HG03095 (cell line): ENCODE measurements at regions not wholly inside any gene's neighbourhood (a gene's known extent, or its start where the extent isn't known, plus 50 kb on each side); places are given as distances from the start of the nearest gene placed in this dataset.

Experiments
- ATAC-seq: cut with Tn5 transposase; IDR thresholded peaks from one replicate; pipeline ENCODE4 v1.9.1; 2021; ENCODE audit warnings: moderate library complexity; ENCODE audit not compliant: unreplicated experiment

DNA sequence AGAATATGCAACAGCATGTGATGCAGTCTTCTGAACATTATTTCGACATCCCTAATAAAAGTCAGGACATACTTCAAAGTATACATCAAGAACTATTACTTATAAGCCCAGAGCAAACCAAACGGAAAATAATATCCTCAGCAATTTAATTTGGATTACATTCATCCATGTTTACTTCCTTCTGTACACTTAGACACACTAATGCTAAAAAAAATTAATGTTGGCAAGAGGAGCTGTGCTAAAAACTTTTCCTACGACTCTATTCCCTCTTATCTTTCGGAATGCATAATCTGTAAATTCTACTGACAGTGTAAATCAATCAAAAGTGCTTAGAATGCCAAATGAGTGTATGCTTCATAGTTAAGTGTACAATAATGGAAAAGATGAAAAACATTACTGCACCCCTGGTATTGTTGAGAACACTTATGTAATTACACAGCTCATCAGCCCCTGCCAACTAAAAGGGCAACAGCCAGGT lies 301.2 kb upstream of the HSF2 start:
- no peak for ATAC-seq

DNA sequence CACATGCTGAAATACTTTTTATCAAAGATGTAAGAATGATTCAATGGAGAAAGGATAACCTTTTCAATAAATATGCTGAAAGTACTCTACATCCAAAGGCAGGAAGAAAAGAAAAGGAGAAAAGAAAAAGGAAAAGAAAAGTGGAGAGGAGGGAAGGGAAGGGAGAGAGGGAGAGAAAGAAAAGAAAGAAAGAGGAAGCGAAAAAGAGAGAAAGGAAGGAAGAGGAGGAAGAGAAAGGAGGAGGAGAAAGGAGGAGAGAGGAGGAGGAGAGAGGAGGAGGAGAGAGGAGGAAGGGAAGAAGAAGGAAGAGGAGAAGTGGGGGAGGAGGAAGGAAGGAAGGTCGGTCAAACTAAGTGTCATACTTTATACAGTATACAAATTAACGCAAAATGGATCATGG lies 297.4 kb upstream of the HSF2 start:
- ATAC-seq, result no peak

DNA sequence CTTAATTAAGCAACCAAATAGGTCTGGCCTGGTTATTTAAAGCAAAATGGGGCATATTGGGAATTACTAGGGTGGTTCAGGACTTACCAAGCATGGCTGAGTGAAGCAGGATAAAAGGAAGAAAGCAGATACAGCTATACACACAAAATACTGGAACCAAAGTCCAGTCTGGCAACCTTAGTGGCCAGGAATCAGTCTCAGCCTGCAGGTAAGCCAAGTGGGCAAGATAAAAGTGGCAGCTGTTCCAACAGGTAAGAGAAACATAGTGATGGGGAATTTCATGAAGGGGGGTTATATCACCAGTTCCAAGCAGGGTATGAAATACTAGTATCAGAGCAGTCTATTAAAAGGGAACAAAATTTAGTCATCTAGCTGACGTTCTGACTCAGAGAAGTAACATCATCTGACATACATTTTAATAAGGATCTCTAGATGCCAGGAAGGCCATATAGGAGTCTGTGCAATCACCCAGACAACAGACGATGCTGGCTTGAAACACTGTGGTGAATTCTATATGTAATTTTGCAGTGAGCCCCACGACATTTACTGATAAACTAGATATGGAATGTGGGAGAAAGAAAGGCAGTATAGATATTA lies 292.1 kb upstream of the HSF2 start:
- no peak for ATAC-seq

DNA sequence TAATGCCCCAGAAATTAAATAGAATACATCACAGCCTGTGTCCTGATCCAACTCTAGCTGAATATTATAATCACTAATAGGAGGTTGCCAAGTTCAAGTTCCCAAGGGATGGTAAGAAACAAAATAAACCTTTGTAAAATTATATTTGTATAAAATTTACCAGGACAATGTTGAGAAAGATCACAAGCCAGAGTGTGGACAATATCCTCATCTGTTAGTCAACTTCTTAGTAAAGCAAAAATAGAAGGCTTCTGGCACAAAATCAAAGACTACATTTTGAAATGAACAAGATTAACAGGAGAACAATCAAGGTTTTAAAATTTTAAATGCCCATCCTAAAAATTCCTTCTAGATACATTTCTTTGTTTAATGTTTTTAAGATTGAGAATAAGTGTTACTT lies 290.4 kb upstream of the HSF2 start:
- no peak for ATAC-seq

DNA sequence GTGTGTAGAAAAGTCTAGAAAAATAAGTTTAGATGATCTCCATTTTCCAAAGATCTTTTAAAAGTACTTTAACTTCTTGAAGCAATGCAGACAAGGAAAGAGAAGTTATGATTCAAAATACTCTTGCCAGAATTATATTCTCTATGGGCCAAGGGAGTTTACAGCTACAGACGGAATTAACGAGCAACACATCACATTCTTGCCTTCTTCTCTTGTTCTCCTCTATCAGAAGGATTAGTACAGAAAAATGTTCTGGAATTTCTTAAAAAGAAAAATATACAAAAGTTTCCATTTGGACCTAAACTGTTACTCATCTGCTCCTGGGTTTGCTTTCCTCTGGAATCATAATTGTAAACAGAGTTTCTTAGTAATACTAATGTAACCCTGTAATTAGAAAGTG lies 284.7 kb upstream of the HSF2 start:
- ATAC-seq, result no peak

DNA sequence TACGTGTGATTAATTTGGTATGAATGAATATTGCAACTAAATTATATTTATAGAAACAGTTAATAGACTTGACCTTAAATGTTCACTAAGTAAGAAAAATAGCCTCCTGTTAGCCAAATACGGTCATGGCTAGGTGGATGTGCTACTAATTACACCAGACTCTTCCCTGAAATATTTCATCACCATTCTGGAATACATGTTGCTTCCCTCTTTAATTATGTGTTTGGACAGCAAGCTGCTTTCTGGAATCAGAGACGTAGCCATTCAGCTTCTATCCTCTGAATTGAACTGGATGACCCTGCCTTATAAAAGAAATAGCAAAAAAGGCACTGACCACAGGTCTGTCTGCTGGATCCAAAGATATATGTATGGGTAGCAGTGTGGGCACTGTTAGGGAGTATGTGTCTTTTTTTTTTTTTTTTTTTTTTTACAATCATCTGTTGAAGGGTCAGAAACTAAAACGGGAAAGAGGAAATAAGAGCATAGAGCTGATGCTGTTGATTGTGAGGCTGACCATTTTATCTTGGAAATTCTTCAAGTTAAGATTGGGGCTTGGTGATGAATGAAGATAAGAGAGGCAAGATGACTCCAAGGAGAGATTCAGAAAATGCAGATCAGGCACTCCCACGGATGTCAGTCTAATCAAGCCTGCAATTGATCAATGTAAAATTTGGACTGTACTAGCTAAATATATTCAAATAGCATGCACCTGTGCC lies 283.2 kb upstream of the HSF2 start:
- ATAC-seq, result no peak

DNA sequence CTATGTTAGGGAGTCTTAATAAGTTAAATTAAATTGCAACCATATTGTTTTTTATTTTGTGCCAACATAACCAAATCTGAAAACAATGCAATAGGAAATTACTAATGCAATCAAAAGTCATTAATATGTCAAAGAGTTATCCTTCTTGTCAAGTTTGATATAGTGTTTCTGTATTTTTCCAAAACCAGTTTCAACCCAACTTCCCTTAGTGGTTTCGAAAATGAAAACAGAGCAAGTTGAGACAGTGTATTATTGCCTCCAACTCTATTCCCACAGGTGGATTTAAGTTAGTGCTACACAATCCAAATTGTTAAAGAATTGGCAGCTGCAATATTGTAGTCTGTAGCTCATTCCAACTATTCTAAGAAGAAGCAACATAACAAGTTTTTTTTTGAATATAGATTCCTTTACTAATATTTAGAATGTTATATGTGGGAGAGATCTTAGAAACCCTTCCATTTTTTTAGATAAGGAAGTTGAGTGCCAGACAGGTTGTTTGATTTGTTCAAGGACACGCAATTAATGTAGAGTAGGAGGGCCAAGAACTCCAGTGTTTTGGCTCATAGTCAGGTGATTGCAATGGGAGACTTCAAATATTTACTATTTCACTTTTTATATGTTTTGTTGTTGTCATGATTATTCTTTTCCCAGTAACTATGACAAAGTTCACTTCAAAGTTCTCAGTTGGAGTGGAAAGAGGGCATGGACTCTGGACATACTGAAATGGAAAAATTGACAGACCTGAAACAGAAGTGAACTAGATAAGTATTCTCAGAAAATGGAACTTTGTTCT lies 282.4 kb upstream of the HSF2 start:
- no peak for ATAC-seq

DNA sequence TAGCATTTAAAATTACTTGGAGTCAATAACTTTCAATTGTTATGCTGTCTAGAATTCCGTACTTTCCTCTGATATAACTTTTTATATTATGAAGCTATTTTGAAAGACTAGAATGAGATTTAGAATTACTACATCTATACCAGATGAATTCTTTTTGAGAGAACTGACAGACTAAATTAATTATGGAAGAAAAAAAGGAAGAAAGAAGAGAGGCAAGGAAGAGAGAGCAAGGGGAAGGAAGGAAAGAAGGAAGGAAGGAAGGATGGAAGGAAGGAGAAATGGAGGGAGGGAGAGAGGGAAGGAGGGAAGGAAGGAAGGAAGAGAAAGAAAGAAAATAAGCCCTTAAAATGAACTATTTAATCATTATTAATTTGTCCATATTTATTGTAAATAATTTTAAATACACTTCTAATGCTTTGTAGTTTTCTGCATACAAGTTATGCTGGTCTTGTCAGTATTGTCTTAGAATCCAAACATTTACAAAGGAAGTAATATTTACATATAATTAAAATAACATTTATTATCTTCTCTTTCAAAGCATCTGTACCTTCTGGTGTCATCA lies 280.4 kb upstream of the HSF2 start:
- no peak for ATAC-seq

DNA sequence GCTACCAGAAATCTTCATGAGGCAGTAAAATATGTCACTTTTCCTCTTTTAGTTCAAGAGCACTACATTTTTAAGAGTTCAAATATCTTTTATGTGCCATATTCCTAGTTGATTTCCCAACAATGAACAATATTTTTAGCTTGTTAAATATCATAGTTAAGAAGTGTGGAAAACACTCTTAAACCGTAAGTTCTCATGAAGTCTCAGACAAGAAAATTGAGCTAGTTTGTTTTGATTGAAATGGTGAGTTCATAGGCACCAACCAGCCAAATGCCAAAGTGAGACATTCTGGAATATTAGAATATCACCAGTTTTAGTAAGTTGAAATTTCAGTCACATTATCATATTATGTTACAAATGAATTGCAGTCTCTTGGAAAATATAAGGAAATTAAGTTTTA lies 277.2 kb upstream of the HSF2 start:
- ATAC-seq, result no peak

DNA sequence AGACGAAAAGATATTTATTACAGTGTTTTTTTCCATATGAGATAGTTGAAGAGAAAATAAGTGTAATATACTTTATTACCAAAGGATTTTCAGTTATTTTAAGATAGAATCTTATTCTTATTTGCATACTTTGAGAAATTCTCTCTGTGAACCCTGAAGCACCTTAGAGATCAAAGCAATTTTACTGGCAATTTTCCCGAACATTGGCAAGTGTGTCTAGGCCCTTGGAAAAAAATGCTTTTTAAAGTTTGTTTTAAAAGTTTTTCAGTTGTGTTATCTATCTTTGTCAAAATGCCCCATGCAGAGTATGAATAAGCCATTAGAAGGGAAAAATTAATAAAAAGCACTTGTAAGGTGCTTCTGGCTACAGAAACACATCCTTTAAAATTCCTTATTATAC lies 276.8 kb upstream of the HSF2 start:
- ATAC-seq, result no peak

DNA sequence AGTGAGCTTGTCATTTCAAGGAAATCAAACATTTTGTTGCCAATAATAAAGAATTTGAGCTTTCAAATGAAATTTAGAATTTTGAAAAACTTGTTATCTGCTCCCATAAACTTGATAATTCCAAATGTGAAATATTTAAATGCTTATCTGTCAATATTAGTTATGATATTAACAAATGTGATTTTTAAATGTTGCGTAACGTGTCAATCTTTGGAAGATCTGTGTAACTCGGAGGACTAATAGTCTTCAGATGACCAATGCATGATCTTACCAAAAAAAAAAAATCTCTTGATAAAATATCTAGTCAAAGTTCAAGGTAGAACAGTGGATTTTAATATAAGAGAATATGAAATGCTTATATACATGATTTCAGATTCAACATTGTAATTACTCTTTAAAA lies 274.5 kb upstream of the HSF2 start:
- no peak for ATAC-seq

DNA sequence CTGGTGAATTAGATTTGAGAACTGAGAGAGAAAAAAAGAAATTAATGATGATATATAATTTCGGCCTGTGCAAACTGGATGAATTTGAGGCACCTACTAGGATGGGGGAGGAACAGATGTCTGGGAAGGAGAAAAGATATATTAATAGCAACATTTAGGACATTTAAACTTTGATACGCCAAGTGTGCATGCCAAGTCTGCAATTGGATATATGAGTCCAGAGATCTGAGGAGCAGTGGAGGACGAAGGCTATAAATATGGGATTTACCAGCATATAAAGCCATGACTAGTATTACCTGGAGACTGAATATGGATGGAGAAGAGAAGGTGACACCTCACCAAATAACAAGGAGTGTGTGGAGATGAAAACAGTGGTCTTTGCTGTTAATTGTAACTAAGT lies 272.6 kb upstream of the HSF2 start:
- ATAC-seq, result no peak

DNA sequence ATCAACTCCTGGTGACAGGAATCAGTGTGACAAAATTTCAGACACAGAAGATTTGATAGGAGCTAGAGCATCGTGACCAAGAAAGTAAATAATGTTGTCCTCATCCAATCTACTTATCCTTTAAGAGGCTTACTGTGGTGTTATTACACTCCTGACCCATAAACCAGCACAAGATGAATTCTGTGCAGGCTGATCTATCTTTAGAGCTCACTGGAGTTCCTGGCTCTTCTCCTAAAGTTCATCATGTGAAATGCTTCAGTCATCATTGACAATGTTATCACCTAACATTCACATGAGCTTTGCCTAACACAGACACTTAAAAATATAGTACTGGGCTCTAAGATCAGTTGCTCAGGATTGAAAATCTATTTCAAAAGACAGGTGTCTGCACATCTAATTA lies 271.0 kb upstream of the HSF2 start:
- no peak for ATAC-seq

DNA sequence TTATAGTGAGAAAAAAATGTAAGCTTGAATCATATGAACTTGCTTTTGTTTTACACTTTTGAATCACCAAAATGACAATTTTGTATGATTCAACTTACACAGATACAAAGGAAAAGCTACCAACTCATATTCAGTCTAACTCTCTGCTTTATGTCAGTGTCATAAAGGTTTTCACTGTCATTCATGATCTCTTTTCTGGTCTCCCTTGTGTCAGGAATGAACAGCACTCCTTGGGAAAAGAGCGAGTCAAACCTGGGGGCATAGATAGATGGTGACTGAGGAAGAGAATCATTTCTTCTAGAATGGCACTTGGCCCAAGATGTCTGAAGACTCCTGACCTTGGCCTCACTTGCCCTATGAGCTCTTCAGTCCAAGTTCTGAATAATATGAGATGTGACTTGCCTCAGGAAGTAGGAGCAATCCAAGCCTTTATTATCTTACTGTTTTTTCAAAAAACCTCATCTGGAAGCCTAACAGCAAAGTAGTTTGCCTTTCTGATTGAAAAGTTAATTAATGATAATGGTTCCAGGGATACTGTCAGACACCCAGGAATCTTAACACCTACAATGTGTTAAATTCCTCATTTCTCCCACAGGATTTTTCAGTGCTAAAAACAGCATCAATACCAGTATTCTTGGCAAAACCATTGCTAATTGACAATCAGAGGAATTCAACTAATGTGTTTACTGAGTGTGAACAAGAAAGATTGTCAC lies 270.0 kb upstream of the HSF2 start:
- ATAC-seq, result no peak

DNA sequence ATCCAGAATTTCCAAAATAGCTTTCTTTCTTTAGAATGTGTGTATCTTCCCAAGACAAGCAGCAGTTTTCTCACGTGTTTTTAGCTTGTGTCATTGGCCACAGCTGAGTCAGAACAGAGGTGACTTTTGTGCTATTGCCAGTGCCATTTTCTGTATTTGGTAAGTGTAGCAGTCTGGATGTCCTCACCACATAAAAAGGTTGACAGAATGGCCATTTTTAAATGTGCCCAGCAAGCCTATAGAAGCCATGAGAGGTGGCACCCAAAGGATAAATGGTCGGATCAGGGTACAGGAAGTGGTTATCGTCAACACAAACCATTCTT lies 269.5 kb upstream of the HSF2 start:
- no peak for ATAC-seq

DNA sequence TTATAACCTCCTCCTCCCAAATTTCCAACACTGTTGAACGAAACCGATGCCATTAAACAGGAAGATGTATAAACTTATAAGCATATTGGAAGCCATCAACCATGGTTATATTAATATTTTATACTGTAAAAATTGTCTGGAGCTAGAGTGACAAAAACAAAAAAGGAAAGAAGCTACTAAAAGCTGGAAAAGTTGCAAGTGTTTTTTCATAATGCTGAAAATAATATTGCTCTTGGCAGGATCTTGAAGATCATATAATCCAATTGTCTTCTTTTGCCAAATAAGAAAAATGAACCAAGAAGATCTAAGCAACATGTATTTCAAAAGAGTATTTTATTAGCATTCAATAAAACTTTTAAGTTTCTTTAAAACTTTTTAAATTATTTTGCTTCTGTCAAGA lies 268.9 kb upstream of the HSF2 start:
- ATAC-seq, result no peak

DNA sequence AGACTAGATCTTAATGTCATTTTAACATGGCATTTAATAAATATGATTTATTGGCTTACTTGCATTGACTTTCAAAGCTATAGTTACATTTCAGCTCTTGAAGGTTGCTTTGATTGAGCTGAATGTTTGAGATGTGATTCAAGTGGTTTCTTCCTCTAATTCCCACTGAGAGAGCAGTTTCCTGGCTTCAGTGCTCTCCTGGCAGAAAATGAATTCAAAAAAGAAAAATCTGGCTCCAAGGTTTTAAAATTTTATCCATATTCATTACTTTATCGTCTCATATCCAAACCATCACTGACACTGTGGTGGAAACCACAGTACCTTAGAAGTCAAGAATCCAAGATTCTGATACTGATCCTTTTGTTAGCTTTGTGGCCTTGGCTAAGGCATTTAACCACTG lies 263.1 kb upstream of the HSF2 start:
- ATAC-seq, result no peak

DNA sequence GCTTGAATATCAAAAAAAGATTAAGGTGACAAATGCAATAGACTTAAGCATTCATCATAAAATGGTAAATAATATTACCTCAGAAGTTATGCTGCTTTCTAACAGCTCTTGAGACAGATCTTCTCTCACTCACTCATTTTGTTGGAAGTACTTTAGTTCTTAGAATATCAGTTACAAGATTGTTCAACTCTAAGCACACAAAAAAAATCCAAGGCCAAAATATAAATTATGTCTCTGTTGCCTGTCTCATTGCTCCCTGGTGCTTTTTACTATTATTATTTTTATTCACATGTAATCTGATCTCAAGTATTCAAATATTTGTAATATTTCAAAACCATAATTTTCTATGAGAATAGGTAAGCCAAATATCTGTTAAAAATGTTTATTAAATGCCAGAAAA lies 259.4 kb upstream of the HSF2 start:
- ATAC-seq, result no peak

DNA sequence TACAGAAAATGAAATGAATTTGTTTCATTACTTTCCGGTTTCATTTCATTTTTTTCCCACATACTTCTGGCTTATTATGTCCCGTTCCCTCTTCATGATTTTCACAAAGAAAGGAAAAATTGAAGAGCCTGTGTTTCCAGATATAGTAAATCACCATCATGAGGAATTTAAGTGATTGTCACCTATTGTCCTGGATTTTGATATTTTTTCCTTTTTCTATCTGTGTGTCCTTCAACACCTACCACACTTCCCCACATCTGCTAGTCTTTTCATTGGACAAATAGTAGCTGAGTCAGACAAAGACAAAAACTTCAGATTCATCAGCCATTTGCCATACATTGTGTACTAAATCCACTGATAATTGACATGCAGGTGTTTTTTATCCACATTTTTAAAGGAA lies 258.2 kb upstream of the HSF2 start:
- no peak for ATAC-seq

DNA sequence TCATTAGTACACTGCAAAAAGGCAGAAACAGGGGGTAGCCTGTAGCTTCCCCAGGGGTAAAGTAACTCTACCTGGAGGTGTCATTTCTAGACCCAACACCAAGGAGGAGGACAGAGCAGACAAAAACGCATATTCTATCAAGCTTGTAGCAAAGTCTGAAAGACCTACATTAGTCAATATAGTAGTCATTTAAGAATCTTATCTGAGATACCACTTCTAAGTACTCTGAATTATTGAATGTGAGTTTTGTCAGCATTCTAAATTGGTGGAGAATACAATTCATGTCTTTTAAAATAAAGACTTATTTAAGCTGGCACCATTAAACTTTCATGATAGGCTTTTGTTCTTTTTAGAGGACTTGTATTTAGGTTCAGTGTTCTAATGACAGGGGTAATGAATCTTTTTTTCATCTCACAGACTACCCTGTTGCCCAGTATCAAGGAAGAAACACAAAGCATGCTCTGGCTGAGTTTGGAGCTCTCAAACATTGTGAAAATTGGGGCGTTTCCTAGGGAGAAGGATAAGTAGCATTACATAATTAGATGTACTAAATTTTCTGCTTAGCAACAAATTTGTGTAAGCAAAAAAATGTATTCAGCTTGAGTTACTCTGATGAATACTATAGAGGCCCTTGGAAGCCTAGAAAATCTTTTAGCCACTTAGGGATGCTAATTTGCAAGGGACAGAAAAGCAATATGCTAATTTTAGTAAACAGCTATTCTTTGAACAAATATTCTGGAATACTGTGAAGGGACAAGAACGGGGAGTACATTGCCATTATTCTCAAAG lies 255.4 kb upstream of the HSF2 start:
- ATAC-seq, result no peak

DNA sequence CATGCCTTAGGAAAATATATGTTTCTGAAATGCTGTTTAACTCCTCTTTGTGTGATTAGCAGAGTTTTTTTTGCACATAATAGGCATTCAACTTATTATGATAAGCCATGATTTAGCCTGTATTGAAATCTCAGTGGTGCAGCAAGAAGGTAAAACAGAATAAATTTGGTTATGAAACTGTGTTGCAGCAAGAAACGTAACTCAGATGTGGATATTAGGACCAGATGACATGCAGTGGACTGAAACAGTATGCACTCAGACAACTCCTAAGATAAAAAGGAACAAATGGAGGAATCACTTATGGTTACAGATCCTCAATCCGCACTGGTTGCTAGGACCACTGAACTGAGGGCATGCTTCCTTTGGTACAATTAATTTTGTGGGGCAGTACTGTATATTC lies 254.2 kb upstream of the HSF2 start:
- ATAC-seq, result no peak
